Occipital lobe (tissue), 1 donor: ENCODE measurements at regions not wholly inside any gene's neighbourhood (a gene's known extent, or its start where the extent isn't known, plus 50 kb on each side); places are given as distances from the start of the nearest gene placed in this dataset.
"Not testable (repeated sequence)": the region's sequence is repeated elsewhere in the genome, so short reads cannot be mapped to it uniquely, and the experiment has no call there.

Experiments
- DNase-seq: peaks from one replicate; lab custom pipeline; 2025; lab: John Stamatoyannopoulos, UW

DNA sequence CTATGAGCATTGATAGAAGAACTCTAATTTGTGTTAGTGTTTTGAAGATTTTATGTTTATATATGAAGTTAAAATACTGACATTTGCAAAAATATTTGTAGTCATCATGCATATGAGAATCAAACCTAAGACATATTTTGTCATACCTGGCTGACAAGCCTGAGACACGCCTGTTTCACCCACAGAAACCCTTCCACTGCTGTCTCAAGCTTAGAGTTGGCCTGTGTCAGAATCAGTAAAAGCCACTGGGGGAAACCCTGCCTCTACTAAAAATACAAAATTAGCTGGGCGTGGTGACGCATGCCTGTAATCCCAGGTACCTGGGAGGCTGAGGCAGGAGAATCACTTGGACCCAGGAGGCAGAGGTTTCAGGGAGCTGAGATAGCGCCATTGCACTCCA, 218.0 kb upstream of the C1QTNF3 start:
- not testable (repeated sequence) for DNase-seq

DNA sequence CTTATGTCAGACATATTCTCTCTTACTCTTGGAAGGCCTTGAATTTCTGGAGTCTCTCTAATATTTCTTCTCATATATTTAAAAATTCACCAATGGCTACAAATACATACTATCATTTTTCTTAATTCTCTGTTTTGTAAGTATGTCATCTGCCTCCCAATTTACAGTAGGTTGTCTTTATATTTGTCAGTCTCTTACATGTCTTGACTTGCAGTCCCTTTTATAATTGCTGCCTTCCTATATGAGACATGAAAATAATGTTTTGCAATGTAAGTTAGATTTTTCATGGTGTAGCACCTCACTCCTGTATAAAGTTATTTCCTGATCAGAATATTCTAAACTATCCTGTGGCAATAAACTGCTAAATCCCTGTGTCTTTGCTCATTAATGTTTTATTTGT, 223.1 kb upstream of the C1QTNF3 start:
- not testable (repeated sequence) for DNase-seq

DNA sequence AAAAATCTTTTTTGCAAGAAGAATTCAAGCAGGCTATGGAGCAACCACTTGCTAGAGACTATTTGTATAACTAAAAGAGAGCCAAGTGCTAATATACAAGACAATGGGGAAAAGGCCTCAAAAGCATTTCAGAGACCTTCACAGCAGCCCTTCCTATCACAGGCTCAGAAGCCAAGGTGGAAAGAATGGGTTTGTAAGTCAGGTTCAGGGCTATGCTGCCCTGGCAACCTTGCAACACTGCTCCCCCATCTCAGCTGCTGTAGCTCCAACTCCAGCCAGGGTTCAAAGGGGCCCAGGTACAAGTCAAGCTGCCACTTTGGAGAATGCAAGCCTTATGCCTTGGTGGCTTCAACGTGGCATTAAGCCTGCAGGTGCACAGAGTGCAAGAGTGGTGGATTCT, 253.7 kb upstream of the C1QTNF3 start:
- not testable (repeated sequence) for DNase-seq

DNA sequence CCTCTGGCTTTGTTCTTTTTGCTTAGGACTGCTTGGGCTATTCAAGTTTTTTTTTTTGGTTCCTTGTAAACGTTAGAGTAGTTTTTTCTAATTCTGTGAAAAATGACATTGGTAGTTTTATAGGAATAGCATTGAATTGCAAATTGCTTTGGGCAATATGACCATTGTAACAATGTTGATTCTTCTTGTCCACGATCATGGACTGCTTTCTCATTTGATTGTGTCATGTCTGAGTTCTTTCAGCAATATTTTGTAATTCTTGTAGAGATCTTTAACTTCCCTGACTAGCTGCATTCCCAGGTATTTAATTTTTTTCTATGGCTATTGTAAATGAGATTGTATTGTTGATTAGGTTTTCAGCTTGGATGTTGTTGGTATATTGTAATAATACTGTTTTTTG, 286.2 kb upstream of the C1QTNF3 start:
- not testable (repeated sequence) for DNase-seq

DNA sequence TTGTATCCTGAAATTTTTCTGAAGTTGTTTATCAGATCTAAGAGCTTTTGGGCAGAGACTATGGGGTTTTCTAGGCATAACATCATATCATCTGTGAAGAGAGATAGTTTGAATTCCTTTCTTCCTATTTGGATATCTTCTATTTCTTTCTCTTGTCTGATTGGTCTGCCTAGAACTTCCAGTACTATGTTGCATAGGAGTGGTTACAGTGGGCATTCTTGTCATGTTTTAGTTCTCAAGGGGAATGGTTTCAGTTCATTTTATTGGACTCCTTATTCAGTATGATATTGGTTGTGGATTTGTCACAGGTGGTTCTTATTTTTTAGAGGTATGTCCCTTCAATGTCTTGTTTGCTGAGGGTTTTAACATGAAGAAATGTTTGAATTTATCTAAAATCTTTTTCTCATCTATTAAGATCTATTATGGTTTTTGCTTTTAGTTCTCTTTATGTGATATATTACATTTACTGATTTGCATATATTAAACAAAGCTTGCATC, 286.6 kb upstream of the C1QTNF3 start:
- not testable (repeated sequence) for DNase-seq

DNA sequence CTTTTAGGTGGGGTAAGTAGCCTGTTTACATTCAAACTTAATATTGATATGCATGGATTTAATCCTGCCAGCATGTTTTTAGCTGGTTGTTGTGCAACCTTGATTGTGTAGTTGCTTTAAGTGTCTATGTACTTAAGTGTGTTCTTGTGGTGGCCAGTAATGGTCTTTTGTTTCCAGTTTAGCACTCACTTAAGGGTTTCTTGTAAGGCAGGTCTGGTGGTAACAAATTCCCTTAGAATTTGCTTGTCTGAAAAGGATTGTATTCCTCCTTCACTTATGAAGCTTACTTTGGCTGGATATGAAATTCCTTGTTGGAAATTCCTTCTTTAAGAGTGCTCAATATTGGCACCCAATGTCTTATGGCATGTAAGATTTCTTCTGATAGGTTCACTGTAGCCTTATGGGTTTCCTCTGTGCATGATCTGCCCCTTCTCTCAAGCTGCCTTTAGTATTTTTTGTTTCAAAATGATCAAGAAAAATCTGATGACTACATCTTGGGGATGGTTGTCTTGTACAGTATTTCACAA, 289.0 kb upstream of the C1QTNF3 start:
- not testable (repeated sequence) for DNase-seq

DNA sequence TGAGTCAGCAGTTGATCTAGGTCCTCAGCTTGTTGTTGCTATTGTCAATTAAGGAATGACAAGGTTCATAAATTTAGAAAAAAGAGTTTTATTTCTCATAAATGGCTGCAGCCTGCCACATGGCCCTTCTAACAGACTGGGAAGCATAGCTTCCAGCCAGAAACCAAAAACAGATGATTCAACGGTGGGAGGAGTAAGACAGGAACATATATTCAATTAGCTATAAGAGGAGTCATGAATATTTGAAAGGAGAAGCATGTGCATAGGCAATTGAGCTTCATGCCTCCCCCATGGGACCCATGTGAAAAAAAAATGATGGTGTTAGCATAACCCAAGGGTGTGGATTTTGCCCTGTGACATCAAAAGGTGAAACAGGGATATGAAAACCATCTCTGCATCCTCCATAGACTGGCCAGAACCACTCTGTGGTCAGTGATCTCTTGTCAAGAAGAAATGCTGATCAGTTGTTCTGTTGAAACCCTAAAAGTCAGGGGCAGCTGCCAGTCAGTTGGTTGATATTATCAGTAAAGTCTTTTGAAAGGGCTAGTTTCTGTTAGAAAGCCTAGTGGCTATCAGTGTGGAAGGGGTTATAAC, 296.5 kb upstream of the C1QTNF3 start:
- DNase-seq = not testable (repeated sequence)

DNA sequence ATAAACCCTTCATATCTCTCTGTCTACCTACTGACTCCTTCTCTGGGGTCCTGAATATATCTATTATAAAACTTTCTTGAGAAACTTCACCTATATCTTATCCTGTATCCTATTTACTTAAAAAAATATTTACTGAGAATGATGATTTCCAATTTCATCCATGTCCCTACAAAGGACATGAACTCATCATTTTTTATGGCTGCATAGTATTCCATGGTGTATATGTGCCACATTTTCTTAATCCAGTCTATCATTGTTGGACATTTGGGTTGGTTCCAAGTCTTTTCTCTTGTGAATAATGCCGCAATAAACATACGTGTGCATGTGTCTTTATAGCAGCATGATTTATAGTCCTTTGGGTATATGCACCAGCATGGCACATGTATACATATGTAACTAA, 301.7 kb upstream of the RAI14 start:
- DNase-seq = not testable (repeated sequence)

DNA sequence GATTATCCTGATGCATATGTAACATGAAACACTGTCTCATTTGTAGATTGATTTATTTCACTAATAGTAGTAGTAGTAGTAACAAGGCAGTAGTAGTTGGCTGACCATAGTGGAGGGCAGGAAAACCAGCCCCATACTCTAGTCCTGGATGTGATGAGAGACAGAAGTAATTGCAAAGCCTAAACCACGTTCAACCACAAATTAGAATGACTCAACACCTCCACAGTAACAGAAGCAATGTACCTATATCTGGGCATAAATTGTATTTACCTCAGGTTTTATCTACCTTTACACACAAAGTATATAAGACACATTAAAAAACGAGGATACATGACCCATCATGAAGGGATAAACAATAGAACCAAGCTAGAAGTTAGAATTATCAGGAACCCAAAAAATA, 284.7 kb upstream of the RAI14 start:
- DNase-seq = not testable (repeated sequence)

DNA sequence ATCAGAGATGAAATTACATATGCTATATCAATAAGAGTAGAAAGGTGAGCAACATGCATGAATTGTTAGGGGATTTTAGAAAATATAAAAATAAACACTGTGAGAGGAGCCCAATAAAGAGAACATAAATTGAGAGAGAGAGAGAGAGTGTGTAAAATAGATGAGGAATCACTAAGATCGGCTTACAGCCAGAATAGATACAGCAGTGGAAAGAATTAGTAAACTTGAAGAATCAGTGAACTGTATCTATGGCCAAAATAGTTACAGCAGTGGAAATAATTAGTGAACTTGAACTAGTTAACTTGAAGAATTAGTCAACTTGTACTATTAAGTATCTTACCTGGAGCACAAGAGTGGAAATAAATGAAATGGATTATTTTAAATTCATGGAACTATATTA, 284.3 kb upstream of the RAI14 start:
- not testable (repeated sequence) for DNase-seq

DNA sequence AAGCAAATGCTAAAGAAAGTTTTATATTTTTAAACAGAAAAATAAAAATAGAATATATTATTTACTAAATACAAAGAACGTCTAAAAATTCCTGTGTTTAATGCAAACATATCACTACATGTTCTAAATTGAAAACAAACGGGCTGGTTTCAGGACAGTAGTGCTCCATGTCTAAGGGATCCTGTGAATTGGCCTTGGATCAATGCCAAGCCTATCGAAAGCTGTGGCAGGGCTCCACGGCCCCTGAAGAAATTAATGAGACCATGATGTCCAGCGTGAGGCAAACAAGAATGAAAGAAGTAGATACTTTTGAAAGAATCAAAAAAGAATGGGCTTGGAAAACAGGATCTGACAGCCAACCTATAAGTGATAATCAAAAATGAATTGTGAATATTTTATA, 283.4 kb upstream of the RAI14 start:
- DNase-seq = not testable (repeated sequence)

DNA sequence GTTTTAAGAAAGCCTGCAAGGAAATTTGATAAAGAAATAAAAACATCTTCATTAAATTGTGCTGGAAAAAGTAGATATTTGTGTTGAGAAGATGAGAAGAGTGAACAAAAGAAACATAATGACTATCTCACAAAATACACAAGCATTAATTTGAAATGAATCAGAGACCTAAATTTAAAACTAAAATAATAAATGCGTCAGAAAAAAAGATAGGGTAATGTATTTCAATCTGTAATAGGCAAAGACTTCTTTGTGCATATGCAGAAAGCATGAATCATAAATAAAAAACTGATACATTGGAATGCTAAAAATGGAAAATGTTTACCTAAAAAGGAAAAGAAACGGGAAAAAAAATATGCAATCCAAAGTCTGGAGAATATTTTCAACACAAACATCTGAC, 278.5 kb upstream of the RAI14 start:
- DNase-seq = not testable (repeated sequence)

DNA sequence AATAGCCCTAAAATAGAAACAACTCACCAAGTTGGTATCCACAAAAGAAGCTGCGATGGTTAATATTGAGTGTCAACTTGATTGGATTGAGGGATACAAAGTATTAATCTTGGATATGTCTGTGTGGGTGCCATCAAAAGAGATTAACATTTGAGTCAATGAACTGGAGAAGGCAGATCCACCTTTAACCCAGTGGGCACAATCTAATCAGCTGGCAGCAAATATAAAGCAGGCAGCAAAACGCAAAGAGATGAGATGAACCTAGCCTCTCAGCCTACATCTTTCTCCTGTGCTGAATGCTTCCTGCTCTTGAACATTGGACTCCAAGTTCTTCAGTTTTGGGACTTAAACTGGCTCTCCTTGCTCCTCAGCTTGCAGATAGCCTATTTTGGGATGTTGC, 277.6 kb upstream of the RAI14 start:
- not testable (repeated sequence) for DNase-seq

DNA sequence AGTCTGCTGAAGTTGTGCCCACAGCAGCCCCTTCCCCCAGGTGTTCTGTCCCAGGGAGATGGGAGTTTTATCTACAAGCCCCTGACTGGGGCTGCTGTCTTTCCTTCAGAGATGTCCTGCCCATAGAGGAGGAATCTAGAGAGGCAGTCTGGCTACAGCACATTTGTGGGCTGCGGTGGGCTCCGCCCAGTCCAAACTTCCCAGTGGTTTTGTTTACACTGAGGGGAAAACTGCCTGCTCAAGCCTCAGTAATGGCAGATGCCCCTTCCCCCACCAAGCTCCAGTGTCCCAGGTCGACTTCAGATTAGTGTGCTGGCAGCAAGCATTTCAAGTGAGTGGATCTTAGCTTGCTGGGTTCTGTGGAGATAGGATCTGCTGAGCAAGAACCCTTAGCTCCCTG, 267.4 kb upstream of the RAI14 start:
- not testable (repeated sequence) for DNase-seq

DNA sequence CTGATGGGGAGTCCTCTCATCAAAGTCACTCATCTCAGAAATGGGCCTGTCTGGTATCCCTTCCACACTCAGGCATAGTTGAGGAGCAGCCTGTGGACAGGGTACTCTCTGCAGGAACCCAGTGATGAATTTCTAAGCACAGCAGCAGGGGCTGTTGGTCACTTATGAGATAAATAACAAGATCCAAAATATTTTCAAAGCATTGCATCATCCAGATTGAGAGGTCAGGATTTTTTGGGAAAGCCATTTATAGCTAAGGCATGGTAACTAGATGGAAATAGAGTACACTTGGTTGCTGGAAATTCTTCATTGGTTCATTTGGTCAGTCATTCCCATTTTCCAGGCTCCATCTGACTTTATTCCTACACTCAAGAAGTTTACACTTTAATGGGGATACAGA, 246.8 kb upstream of the RAI14 start:
- DNase-seq = no peak

DNA sequence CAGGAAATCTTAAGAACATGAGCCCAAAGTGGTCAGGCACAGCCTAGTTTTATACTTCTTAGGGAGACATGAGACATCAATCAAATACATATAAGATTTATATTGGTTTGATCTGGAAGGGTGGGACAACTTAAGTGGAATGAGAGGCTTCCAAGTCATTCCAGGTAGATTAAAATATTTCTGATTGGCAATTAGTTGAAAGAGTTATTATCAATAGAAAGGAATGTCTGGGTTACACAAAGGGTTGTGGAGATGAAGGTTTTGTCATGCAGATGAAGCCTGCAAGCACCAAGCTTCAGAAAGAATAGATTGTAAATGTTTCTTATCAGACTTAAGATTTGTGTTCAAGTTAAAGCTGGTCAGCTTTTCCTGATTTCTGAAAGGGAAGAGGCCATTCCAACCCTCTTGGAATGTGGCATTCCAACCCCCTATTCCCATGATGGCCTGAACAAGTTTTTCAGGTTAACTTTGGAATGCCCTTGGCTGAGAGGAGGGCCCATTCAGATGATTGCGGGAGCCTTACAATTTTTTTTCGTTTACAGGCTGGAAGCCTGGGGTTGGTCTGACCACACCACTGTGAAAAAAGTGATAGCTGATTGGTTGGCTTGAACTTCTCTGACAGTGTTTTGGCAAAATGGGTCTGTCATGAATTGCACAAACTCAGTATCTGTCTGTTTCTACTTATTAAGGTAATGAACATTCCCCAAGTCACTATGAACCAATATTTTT, 245.6 kb upstream of the RAI14 start:
- DNase-seq = no peak

DNA sequence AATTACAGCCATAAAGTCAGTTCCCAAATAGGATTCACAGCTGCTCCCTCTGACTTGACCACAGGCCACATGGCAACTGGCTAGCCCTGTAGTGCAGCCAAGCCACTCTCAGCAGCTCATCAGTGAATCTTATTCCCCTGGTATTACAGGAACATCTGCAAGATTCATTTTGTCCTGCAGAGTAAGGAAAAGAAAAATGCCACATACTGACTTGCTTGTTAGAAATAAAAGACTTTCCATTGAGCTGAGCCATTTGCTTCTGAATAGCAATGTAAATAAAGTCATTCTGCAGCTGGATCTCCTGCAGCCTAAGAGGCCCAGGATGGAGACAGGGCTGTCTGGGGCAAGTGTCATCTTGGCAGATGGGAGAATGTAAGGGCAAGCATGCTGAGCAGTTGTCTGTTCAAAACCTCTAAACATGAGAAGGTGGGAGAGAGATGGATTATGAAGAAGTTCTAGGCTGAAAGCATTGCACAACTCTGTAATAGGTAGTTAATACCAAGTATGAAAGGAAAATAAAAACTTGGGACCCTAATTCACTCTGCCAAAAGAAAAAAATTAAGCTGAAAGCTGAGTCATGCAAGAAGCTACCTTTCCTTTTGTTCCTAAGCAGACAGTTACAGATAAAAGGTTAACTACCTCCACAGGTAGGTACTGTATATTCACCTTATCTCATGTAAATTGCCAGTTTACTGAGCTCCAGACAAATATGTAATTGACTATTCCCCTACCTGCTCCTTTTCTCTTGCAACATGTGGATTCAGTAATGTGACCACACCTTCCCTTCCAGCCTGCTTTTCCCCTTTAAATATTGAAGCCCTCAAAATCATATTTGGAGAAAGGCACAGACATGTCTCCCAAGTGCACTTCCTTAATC, 244.4 kb upstream of the RAI14 start:
- no peak for DNase-seq

DNA sequence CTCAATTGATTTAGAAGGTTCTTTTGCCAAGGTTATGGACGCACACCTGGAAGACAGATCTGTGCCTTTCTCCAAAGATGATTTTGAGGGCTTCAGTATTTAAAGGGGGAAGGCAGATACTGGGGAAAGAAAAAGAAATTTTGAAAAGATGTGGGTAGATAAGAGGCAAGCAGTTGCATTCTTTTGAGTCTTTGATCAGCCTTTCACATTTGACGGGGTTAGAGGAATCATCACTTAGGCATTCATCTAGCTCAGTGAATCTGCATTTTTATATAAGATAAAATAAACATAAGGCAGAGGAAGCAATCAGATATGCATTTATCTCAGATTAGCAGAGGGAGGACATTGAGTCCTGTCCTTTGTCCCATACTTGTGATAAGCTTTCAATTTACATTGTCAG, 243.4 kb upstream of the RAI14 start:
- DNase-seq = no peak

DNA sequence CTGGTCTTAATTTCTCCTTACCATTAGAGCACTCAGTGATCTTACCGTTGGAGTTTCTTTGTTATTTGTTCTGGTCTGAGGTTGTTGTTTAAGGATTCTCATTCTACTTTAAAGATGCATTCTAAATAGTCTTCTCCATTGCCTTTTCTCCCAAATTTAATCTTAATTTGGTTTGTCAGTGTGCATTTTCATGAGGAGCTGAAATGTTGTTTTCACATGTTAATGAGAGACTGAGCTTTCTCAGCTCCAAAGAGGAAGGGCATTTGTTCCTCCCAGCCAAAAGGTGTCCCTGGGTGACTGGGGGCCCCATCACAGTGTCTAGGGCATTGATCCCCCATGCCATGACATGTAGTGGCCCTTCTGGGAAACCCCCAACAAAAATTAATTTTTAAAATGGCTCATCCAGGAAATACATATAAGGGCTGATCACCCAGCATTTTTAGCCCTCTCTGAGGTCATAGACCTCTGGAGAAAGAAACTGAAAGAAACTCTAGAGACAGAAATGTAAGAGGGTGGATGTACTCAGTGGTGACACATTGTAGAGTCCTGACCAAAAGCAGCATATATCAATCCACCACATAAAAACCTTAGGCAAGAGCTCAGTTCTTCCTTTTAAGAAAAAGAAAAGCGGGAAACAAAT, 240.4 kb upstream of the RAI14 start:
- no peak for DNase-seq

DNA sequence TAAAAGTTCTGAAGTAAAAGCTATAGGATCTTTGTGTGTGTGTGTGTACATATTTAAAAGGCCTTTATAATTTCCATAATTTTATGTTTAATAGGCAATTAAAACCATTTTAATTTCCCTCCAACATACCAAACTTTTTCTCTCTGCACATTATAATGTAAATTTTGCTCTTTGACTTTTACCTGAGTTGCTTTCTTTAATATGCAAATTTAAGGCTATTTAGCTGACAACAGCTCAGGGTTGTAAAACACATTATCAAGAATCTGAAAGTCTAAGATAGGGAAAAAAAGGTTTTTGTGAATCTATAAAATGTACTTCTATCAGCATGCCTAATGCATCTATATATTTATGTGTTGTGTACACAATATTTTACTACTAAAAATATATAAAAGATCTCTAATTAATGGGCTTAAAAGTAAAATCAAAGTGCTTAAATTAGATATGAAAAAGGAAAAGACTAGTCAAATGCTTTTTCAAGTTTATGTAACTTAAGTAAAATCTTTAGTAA, 239.6 kb upstream of the RAI14 start:
- no peak for DNase-seq

DNA sequence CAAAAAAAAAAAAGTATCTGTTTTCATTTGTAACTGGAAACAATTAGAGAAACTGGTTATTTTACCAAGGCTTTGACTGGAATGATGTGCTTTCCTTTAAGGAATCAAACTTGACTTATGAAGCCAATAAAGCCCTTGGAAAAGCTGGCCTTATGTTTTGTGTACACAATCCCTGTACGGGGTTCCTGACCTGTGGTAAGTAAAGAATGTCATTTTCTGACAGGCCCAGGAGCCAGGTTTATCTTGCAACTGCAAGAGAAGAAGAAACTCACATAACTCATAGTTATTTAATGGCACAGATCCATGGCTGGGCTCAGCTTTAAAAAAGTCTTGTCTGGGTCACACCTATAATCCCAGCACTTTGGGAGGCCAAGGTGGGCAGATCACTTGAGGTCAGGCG, 235.9 kb upstream of the RAI14 start:
- not testable (repeated sequence) for DNase-seq
